ENCODE measurements at regions not wholly inside any gene's neighbourhood (a gene's known extent, or its start where the extent isn't known, plus 50 kb on each side); places are given as distances from the start of the nearest gene placed in this dataset.
A peak's percentile ranks its signal among the peaks of the same experiment; 100 is the strongest.

DNA sequence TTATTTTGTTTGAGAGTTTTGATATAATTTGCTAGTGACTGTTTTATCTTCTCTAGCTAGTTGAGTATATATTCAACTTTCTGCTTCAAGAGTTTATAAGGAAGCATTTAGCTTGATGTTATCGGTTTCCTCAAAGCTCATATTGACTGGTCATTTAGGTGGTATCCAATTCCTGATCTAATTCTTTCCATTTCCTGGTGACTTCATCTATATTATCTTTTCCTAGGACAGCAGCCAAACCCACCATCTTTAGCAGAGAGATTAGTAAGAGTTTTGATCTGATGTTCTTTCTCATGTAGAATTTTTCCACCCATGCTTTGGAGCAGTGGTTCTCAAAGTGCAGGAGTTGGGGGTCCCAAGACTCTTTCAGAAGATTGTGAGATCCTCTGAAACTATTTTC, 148.6 kb upstream of the STT3B start:
- H3K4me2 ChIP-seq (ENCODE audit: low read depth, low read length, poor library complexity, severe bottlenecking) = no peak overlapping the region
- peaks cover 21% of the 10 kb centered on the region for H3K4me1 ChIP-seq (ENCODE audit: insufficient read depth, low read length, poor library complexity, severe bottlenecking)
- peaks cover 16% of the 10 kb centered on the region; the same call in 1 of the 2 replicates for H3K9me3 ChIP-seq (ENCODE audit: insufficient read depth, low read depth, low read length)
- no peaks in the 10 kb centered on the region; the same call in 1 of the 2 replicates for H3F3A ChIP-seq (ENCODE audit: low read depth)
- H3K9me2 ChIP-seq (replicated peaks; ENCODE audit: low read depth, low read length) = no peaks in the 10 kb centered on the region
- no peak overlapping the region for H3K4me3 ChIP-seq (ENCODE audit: low read length, poor library complexity, severe bottlenecking)
- no peaks in the 10 kb centered on the region for H3K27me3 ChIP-seq (ENCODE audit: insufficient read depth, low read length, poor library complexity, severe bottlenecking)
- H3K36me3 ChIP-seq (ENCODE audit: insufficient read depth, low read length) = no peaks in the 10 kb centered on the region
- H4K20me1 ChIP-seq (ENCODE audit: insufficient read depth, low read length, poor library complexity, severe bottlenecking) = no peaks in the 10 kb centered on the region
- H3K79me2 ChIP-seq (ENCODE audit: insufficient read depth, low read length) = no peaks in the 10 kb centered on the region
- no peak overlapping the region for H3K9ac ChIP-seq (ENCODE audit: low read depth, low read length, poor library complexity, severe bottlenecking)
- TF ChIP-seq, protein P1, sequence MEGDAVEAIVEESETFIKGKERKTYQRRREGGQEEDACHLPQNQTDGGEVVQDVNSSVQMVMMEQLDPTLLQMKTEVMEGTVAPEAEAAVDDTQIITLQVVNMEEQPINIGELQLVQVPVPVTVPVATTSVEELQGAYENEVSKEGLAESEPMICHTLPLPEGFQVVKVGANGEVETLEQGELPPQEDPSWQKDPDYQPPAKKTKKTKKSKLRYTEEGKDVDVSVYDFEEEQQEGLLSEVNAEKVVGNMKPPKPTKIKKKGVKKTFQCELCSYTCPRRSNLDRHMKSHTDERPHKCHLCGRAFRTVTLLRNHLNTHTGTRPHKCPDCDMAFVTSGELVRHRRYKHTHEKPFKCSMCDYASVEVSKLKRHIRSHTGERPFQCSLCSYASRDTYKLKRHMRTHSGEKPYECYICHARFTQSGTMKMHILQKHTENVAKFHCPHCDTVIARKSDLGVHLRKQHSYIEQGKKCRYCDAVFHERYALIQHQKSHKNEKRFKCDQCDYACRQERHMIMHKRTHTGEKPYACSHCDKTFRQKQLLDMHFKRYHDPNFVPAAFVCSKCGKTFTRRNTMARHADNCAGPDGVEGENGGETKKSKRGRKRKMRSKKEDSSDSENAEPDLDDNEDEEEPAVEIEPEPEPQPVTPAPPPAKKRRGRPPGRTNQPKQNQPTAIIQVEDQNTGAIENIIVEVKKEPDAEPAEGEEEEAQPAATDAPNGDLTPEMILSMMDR (conservative IDR thresholded peaks at IDR 0.05; ENCODE audit: low read length) = no peak
- TF ChIP-seq EZH2phosphoT487 (IDR thresholded peaks at IDR 0.05; ENCODE audit: borderline replicate concordance) = no peak
- no peak overlapping the region for H2AFZ ChIP-seq (ENCODE audit: low read length)

DNA sequence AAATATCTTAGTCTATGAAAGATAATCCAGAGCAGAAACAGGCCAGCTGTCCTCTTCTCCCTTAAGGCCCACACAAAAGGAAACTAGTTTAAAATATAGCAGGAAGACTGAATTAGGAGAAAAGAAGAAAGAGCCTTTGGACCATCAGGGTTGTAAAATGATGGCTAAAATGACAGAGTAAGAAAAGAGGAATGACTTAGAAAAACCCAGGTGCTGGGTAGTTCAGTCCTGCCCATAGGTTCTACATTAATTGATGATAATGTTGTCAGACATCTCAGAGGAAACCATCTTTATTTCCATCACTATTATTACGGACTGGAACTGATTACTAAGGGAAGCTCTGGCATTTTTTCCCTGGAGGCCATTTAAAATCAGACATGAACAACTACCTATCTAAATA, 142.8 kb upstream of the STT3B start:
- no peaks in the 10 kb centered on the region for H3K9me2 ChIP-seq (replicated peaks; ENCODE audit: low read depth, low read length)
- peak overlapping the region; percentile 22 for H3K4me2 ChIP-seq (ENCODE audit: low read depth, low read length, poor library complexity, severe bottlenecking)
- peak overlapping the region; percentile 3 for H3K9ac ChIP-seq (ENCODE audit: low read depth, low read length, poor library complexity, severe bottlenecking)
- H3K27me3 ChIP-seq (ENCODE audit: insufficient read depth, low read length, poor library complexity, severe bottlenecking) = no peaks in the 10 kb centered on the region
- H3K36me3 ChIP-seq (ENCODE audit: insufficient read depth, low read length) = no peaks in the 10 kb centered on the region
- no peak for TF ChIP-seq EZH2phosphoT487 (IDR thresholded peaks at IDR 0.05; ENCODE audit: borderline replicate concordance)
- TF ChIP-seq, protein P1 (conservative IDR thresholded peaks at IDR 0.05; ENCODE audit: low read length) = no peak
- no peaks in the 10 kb centered on the region for H3K79me2 ChIP-seq (ENCODE audit: insufficient read depth, low read length)
- peaks cover 19% of the 10 kb centered on the region for H3K4me1 ChIP-seq (ENCODE audit: insufficient read depth, low read length, poor library complexity, severe bottlenecking)
- H4K20me1 ChIP-seq (ENCODE audit: insufficient read depth, low read length, poor library complexity, severe bottlenecking) = no peaks in the 10 kb centered on the region
- H2AFZ ChIP-seq (ENCODE audit: low read length) = peak overlapping the region; percentile 44
- H3K4me3 ChIP-seq (ENCODE audit: low read length, poor library complexity, severe bottlenecking) = no peak overlapping the region
- H3K9me3 ChIP-seq (ENCODE audit: insufficient read depth, low read depth, low read length) = peaks cover 16% of the 10 kb centered on the region; the same call in 1 of the 2 replicates
- H3F3A ChIP-seq (ENCODE audit: low read depth) = no peaks in the 10 kb centered on the region; the same call in 1 of the 2 replicates

DNA sequence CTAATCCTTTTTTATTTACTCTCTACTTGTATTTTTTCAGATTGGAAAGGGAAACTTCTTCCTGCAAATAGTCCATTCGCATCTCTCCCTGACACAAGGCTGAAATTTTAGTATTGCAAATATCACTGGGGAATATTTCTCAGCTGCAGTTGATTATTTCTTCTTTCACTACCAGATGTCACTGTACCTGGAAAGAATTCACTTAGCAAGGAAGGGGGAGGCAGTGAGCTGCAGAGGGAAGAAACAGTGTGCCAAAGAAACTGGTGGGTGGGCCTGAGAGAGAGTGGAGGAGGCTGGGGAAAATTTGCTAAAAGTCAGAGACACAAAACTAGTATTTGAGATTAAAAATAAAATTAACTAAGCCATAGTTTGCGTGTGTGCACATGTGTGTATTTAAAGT, 142.3 kb upstream of the STT3B start:
- H3K4me3 ChIP-seq (ENCODE audit: low read length, poor library complexity, severe bottlenecking) = no peak overlapping the region
- no peaks in the 10 kb centered on the region for H4K20me1 ChIP-seq (ENCODE audit: insufficient read depth, low read length, poor library complexity, severe bottlenecking)
- H3K9ac ChIP-seq (ENCODE audit: low read depth, low read length, poor library complexity, severe bottlenecking) = no peak overlapping the region
- H3K4me2 ChIP-seq (ENCODE audit: low read depth, low read length, poor library complexity, severe bottlenecking) = peak overlapping the region; percentile 22
- no peaks in the 10 kb centered on the region for H3K9me2 ChIP-seq (replicated peaks; ENCODE audit: low read depth, low read length)
- no peaks in the 10 kb centered on the region for H3K36me3 ChIP-seq (ENCODE audit: insufficient read depth, low read length)
- no peaks in the 10 kb centered on the region; the same call in 1 of the 2 replicates for H3F3A ChIP-seq (ENCODE audit: low read depth)
- H3K9me3 ChIP-seq (ENCODE audit: insufficient read depth, low read depth, low read length) = peaks cover 16% of the 10 kb centered on the region; the same call in 1 of the 2 replicates
- no peaks in the 10 kb centered on the region for H3K27me3 ChIP-seq (ENCODE audit: insufficient read depth, low read length, poor library complexity, severe bottlenecking)
- peaks cover 19% of the 10 kb centered on the region for H3K4me1 ChIP-seq (ENCODE audit: insufficient read depth, low read length, poor library complexity, severe bottlenecking)
- no peak overlapping the region for H2AFZ ChIP-seq (ENCODE audit: low read length)
- H3K79me2 ChIP-seq (ENCODE audit: insufficient read depth, low read length) = no peaks in the 10 kb centered on the region
- TF ChIP-seq, protein P1 (conservative IDR thresholded peaks at IDR 0.05; ENCODE audit: low read length) = no peak; the same call in 1 of the 2 replicates
- no peak for TF ChIP-seq EZH2phosphoT487 (IDR thresholded peaks at IDR 0.05; ENCODE audit: borderline replicate concordance)

All from Loucy (cell line).